ENCODE measurements at regions not wholly inside any gene's neighbourhood (a gene's known extent, or its start where the extent isn't known, plus 50 kb on each side); places are given as distances from the start of the nearest gene placed in this dataset.

DNA sequence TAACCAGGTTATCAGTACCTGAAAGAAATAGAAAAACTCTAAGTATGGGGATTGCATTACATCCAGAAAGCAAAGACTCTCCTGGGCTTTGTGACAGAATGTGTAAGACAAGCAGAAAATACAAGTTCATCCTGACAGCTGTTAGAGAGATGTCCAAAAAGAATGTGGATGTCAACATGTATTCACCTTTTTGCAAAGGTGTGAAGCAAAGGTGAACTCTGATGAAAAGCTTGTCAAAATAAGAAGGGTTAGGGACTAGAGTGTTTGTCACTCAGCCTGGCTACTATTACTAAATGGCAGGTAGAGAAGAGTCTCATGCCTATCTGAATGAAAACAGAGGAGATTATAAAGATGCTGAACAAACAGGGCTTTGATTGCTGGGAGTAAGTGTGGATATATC lies 527.6 kb upstream of the CA10 start:
- no peak for DNase-seq

DNA sequence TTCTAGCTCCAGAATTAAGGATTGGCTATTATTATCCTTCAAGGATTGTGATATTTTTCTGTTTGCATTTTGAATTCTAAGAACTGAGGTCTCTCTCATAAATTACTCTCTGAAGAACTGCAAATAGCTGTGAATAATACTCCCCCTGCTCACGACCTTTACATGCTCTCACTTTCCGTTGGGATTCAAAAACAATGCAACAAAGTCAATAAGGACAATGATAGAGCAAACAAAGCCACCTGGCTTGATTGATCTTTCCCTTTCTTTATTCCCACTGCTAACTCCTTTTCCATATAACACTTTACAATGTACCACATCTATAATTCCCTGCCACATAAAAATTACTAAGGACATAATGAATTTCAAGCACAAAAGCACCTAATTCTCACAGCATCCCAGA lies 523.0 kb upstream of the CA10 start:
- peak; percentile 1 to 66 (median 61) for DNase-seq

- no peak for DNase-seq
Observed at GRCh38 chr17:52678211-52678610, 519.7 kb upstream of the CA10 start.

DNA sequence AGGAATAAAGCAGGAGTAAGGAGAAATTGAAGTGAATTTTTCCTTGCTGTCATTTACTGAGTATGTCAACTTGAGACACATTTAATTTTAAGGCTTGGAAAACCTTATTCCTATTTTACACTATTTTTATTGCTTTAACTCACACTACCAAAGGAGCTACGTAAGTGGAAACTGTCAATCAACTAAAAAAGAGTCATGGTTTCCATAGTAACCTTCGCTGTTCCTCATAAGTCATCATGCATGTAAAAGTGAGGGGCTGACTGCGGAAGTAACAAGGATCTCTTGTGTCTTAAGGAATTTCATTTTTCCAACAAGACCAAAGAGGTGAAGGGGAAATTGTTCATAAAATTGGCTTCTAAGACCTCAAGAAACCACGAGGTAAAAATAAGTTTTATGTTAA lies 516.2 kb upstream of the CA10 start:
- no peak for DNase-seq

- DNase-seq = no peak
Observed at GRCh38 chr17:52673791-52674190, 515.3 kb upstream of the CA10 start.

DNA sequence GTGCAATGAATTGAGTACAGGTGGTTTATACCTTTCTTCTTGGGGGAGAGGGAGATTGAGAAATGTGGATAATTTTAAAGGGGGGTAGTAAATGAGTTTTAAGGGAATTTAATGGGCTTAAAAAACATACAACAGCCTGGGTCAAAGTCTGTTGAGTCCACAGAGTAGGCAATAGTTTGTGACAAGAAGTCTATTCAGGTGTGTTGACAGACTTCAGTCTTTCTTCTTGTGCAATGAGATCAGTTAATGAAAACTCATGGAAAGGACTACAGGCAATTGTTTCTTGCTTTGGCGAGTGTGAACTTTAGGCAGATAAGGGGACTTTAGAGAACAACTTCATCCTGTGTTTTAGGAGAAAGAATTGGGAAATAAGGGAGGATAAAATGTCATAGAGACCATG lies 507.8 kb upstream of the CA10 start:
- DNase-seq = no peak

DNA sequence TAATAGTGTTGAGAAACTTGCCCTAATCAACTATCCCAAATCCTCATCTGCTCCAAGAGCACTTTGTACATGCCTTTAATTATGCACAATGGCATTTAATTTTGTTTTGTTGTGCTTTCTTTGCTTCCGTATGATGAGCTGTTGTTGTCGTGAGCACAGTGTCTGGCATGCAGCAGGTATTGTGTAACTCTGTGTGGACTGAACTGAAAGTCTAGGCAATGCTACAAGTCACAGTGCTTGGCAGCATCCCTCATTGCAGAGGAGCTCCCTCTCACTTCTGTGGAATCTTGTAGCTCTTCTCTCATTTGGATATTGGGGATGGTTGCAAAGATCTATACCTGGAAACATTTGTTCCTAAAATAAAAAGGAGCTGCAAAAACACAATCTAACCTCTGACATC lies 502.2 kb upstream of the CA10 start:
- no peak for DNase-seq

- DNase-seq = no peak
Observed at GRCh38 chr17:52653014-52653413, 494.5 kb upstream of the CA10 start.

DNA sequence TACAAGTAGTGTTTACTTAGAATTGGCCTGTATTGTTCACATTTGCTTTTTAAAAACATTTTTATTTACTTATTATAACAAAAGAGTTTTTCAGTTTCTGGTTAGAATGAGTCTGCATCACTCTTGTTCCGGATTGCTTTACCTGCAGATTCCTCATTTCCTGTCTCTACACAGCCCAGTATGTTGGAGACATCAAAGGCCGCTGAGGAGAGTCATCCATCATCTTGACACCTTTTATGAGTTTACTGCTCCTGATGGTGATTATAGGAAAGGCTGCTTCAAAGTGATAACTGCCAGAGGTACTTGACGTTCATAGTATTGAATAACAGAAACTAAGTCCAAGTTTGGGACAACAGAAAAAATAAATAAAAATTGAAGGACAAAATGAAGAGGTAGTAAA lies 490.5 kb upstream of the CA10 start:
- peak; percentile 33 to 67 (median 43) for DNase-seq

DNA sequence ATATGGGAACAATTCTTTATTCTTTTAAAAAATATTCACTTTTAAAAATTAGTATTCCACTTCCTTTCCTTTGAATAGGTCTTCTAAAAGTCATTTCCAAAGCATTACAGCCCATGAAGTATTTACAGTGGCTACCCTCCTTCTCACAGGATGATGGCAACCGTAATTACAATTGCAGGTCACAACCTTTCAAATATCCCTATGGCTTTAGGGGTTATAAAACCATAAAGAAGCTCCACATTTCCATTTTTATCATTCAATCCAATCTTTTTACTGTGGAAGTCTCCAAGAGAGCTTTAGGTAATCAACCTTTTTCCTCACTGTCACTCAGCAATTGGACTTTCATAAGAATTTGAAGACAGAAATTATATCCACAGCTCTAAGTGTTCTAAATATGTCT lies 488.9 kb upstream of the CA10 start:
- DNase-seq = no peak

GRCh38 chr17:52636443-52636842 lies 477.9 kb upstream of the CA10 start:
- no peak for DNase-seq

DNA sequence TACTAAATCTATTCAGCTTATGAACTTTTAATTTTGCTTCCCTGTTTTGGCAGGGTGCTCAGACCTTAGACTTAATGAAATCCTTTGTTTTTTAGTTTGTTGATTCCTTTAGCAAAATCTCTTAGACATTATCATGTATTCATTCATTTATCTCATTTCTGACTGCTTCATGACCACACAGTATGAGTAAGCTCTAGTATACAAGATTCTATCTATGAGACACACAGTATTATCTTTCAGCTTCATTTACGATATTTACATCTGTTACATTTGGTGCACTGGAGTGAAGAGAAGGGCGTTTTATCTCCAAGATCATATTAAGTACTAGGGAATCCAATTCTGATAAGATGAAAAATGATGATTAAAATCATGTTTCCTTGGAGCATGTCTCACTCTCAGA lies 448.1 kb upstream of the CA10 start:
- no peak for DNase-seq

GRCh38 chr17:52606098-52606497 lies 447.6 kb upstream of the CA10 start:
- no peak for DNase-seq

- no peak for DNase-seq
Observed at GRCh38 chr17:52604105-52604504, 445.6 kb upstream of the CA10 start.

- DNase-seq = peak in 1 of 3 experiments; percentile 6
Observed at GRCh38 chr17:52597452-52598215, 439.1 kb upstream of the CA10 start.

- DNase-seq = no peak
Observed at GRCh38 chr17:52594516-52594915, 436.0 kb upstream of the CA10 start.

GRCh38 chr17:52546990-52547389 lies 388.5 kb upstream of the CA10 start:
- no peak for DNase-seq

GRCh38 chr17:52546493-52546892 lies 388.0 kb upstream of the CA10 start:
- no peak for DNase-seq

GRCh38 chr17:52537421-52537820 lies 378.9 kb upstream of the CA10 start:
- no peak for DNase-seq

- no peak for DNase-seq
Observed at GRCh38 chr17:52536489-52536888, 378.0 kb upstream of the CA10 start.

DNA sequence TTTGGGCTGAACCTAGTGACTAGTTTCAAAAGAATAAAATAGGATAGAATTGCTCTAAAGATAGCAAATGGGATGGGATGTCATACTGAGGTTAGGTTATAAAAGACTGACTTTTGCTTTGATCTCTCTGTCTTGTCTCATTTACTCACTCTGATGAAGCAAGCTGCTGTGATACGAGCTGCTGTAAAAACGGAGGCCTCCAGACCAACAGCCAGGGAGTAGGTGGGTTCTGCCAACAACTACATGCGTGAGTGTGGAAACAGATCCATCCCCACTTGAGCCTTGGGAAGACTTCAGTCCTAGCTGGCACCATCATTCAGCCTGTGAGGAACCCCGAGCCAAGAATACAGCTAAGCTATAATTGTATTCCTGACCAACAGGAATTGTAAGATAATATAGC lies 373.9 kb upstream of the CA10 start:
- no peak for DNase-seq

DNA sequence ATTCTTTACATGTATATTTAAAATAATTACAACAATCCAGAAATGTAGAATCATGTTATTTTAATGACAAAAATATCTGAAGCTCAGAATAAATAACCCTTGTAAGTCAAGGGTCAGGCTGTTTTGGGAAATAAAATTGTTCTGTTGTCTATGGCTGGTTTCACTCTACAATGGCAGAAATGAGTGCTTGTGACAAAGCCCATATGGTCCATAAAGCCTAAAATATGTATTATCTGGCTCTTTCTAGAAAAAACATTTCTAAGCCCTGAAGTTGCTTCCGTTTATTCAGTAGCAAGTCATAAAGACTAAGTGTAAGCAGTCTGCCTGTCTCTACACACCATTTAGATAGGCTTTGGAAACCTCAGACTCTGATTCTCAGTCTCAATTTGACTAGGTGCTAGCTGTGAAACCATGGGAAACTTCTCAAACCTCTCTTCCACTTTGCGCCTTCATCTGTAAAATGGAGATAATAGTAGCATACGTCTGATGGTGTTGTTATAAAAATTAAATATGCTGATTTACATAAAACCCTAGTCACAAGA lies 365.7 kb upstream of the CA10 start:
- no peak for DNase-seq

- DNase-seq = peak in 1 of 3 experiments; percentile 1
Observed at GRCh38 chr17:52517176-52517575, 358.7 kb upstream of the CA10 start.

DNA sequence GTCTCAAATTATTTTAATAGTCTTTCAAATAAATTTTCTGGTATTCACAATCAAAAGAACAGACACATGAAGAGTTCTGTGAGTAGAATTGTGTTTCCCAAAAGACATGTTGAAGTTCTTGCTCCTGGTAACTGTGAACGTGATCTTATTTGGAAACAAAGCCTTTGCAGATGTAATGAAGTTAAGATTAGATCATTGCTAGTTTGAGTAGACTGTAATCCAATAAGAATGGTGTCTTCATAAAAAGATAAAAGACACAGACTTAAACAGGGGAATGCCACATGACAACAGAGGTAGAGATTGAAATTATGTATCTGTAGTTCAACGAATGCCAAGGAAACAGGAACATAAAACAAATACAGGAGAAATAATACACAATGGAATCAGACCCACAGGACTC lies 357.4 kb upstream of the CA10 start:
- no peak for DNase-seq

GRCh38 chr17:52505601-52506000 lies 347.1 kb upstream of the CA10 start:
- no peak for DNase-seq
